CD4-positive, alpha-beta memory T cell (primary cell): ENCODE measurements at regions not wholly inside any gene's neighbourhood (a gene's known extent, or its start where the extent isn't known, plus 50 kb on each side); places are given as distances from the start of the nearest gene placed in this dataset.

Experiments used
- CTCF ChIA-PET: fragments of 350-600 bp; sonication (Branson Sonifier 250); formaldehyde crosslinking; loops from one replicate; lab custom pipeline; 2021; ENCODE audit warnings: inconsistent platforms; ENCODE audit not compliant: partially characterized antibody; lab: Charles Lee
- POLR2A ChIA-PET: fragments of 350-600 bp; sonication (Branson Sonifier 250); formaldehyde crosslinking; loops from one replicate; lab custom pipeline; 2021; ENCODE audit not compliant: partially characterized antibody; lab: Charles Lee
- DNase-seq, 5 donors: peaks; one replicate each; pipeline versions ENCODE4 v3.0.0 to v3.0.0-alpha.2; 2020 to 2022; ENCODE audit warnings: mixed read lengths in 1 of 5
- H3K27ac ChIP-seq: one replicate; pipeline ENCODE4 v1.7.0; 2013; ENCODE audit warnings: low read depth, low read length
- H3K27me3 ChIP-seq: 2 replicates; pipeline ENCODE4 v1.7.0; 2013; ENCODE audit warnings: mild to moderate bottlenecking, low read length, moderate library complexity; ENCODE audit not compliant: insufficient read depth
- H3K36me3 ChIP-seq: 2 replicates; pipeline ENCODE4 v1.7.0; 2013; ENCODE audit warnings: mild to moderate bottlenecking, low read length, moderate library complexity; ENCODE audit not compliant: insufficient read depth
- H3K4me1 ChIP-seq: 2 replicates; pipeline ENCODE4 v1.7.0; 2013; ENCODE audit warnings: mild to moderate bottlenecking, low read length, moderate library complexity; ENCODE audit not compliant: insufficient read depth
- H3K4me3 ChIP-seq, 2 donors: one replicate each; pipeline ENCODE4 v1.7.0; 2013; ENCODE audit warnings: low read length in 2 of 2, mild to moderate bottlenecking in 1 of 2
- H3K9me3 ChIP-seq, 2 donors: one replicate each; pipeline ENCODE4 v1.7.0; 2013; ENCODE audit warnings: low read length in 2 of 2, control low read depth in 1 of 2; ENCODE audit not compliant: control insufficient read depth in 1 of 2
- H3K27ac Mint-ChIP-seq, 7 donors: one replicate each; pipeline ENCODE4 v1.8.0; 2020 to 2021; ENCODE audit warnings: mixed read lengths in 7 of 7, mild to moderate bottlenecking in 6 of 7, inconsistent platforms in 3 of 7, moderate library complexity in 3 of 7
- H3K27me3 Mint-ChIP-seq, 2 donors: one replicate each; pipeline ENCODE4 v1.8.0; 2020 to 2021; ENCODE audit warnings: mixed read lengths in 2 of 2
- H3K36me3 Mint-ChIP-seq, 2 donors: one replicate each; pipeline ENCODE4 v1.8.0; 2020 to 2021; ENCODE audit warnings: mixed read lengths in 2 of 2, inconsistent platforms in 1 of 2, mild to moderate bottlenecking in 1 of 2
- H3K4me1 Mint-ChIP-seq, 4 donors: one replicate each; pipeline ENCODE4 v1.8.0; 2020 to 2021; ENCODE audit warnings: mixed read lengths in 4 of 4, mild to moderate bottlenecking in 1 of 4
- H3K4me3 Mint-ChIP-seq, 8 donors: one replicate each; pipeline ENCODE4 v1.8.0; 2020 to 2021; ENCODE audit warnings: mixed read lengths in 8 of 8, mild to moderate bottlenecking in 7 of 8, moderate library complexity in 6 of 8, inconsistent platforms in 3 of 8
- H3K9me3 Mint-ChIP-seq, 8 donors: one replicate each; pipeline ENCODE4 v1.8.0; 2020 to 2021; ENCODE audit warnings: mixed read lengths in 8 of 8, mild to moderate bottlenecking in 5 of 8, inconsistent platforms in 3 of 8, moderate library complexity in 1 of 8
- intact Hi-C: fragments of 100-400 bp; cut with micrococcal nuclease; formaldehyde crosslinking; loops from one replicate; pipeline ENCODE4 v1.15.1; 2023

DNA sequence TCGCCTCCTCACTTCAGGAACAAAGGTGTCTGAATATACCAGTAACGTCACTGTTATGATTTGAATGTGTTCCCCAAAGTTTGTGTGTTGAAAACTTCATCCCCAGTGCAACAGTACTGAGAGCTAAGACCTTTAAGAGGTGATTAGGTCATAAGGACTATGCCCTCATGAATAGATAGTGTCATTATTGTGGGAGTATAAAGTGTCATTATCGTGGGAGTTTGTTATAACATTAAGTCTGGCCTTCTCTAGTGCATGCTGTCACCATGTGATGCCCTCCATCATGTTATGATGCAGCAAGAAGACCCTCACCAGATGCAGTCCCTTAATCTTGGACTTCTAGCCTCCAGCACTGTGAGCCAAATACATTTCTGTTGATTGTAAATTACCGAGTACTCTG lies 53.7 kb upstream of the TLE3 start:
- POLR2A ChIA-PET, result no interaction called here
- H3K27me3 ChIP-seq, result no peaks in the 10 kb centered on the region
- Mint-ChIP-seq H3K27me3 (peaks cover 0 to 2% of the 10 kb centered on the region in 2 donors), H3K4me1 (no peaks in the 10 kb centered on the region), H3K4me3 (no peak overlapping the region), H3K27ac (no peak overlapping the region), H3K36me3 (no peaks in the 10 kb centered on the region), H3K9me3 (no peaks in the 10 kb centered on the region)
- CTCF ChIA-PET, result no interaction called here
- no peak overlapping the region for H3K4me3 ChIP-seq
- no peak overlapping the region for H3K27ac ChIP-seq
- H3K4me1 ChIP-seq, result no peaks in the 10 kb centered on the region
- no peaks in the 10 kb centered on the region for H3K9me3 ChIP-seq
- DNase-seq, result no peak
- intact Hi-C loops, result no loop called here
- H3K36me3 ChIP-seq, result no peaks in the 10 kb centered on the region

DNA sequence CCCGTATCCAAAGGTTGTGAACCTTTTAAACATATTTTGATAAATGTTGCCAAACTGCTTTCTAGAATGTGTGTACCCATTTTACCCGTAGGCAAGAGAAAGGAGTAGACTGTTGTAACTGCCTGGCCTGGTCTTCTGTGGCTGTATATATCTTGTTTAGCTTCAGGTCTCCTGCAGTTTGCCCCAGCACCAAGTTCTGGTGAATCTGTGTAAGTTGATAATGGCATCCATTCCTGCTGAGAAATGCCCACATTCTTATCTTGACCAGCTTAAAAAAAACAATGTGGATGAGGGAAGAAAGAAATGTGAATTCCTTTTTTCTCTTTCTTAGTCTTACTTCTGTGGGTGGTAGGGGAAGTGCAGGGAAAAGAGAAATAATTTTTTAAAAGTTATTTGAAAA lies 53.3 kb upstream of the TLE3 start:
- H3K9me3 ChIP-seq, result no peaks in the 10 kb centered on the region
- no peaks in the 10 kb centered on the region for H3K36me3 ChIP-seq
- ChIA-PET POLR2A (no interaction called here), CTCF (no interaction called here)
- DNase-seq, result no peak
- H3K27me3 Mint-ChIP-seq, result peaks cover 0 to 2% of the 10 kb centered on the region in 2 donors
- no peaks in the 10 kb centered on the region for H3K36me3 Mint-ChIP-seq
- H3K4me1 ChIP-seq, result no peaks in the 10 kb centered on the region
- no peaks in the 10 kb centered on the region for H3K9me3 Mint-ChIP-seq
- H3K4me3 ChIP-seq, result no peak overlapping the region
- no peak overlapping the region for H3K27ac Mint-ChIP-seq
- H3K27ac ChIP-seq, result no peak overlapping the region
- H3K4me3 Mint-ChIP-seq, result no peak overlapping the region
- intact Hi-C loops, result no loop called here
- no peaks in the 10 kb centered on the region for H3K27me3 ChIP-seq
- no peaks in the 10 kb centered on the region for H3K4me1 Mint-ChIP-seq

DNA sequence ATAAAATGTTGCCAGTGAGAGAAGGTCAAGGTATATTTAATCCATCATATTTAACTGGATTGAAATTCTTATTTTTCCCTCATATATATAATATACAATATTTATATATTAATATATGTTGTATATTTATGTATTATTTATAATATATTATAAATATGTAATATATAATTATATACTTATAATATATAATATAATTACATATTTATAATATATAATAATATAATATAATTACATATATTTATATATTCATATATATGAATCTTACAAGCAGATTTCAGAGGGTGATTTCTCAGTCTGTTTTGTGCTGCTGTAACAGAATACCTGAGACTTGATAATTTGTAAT lies 52.7 kb upstream of the TLE3 start:
- no peak overlapping the region for H3K4me3 Mint-ChIP-seq
- no peak overlapping the region for H3K4me3 ChIP-seq
- no peaks in the 10 kb centered on the region for H3K4me1 Mint-ChIP-seq
- CTCF ChIA-PET, result no interaction called here
- POLR2A ChIA-PET, result no interaction called here
- no peaks in the 10 kb centered on the region for H3K9me3 Mint-ChIP-seq
- H3K36me3 Mint-ChIP-seq, result no peaks in the 10 kb centered on the region
- H3K27me3 Mint-ChIP-seq, result no peaks in the 10 kb centered on the region
- H3K27me3 ChIP-seq, result no peaks in the 10 kb centered on the region
- no peak for DNase-seq
- no peaks in the 10 kb centered on the region for H3K9me3 ChIP-seq
- H3K27ac ChIP-seq, result no peak overlapping the region
- H3K4me1 ChIP-seq, result no peaks in the 10 kb centered on the region
- H3K27ac Mint-ChIP-seq, result no peak overlapping the region
- intact Hi-C loops, result loop anchor here (1.0 kb wide), 1 partner anchor 574 kb away; no protein-coding TSS in a partner anchor
- H3K36me3 ChIP-seq, result no peaks in the 10 kb centered on the region

DNA sequence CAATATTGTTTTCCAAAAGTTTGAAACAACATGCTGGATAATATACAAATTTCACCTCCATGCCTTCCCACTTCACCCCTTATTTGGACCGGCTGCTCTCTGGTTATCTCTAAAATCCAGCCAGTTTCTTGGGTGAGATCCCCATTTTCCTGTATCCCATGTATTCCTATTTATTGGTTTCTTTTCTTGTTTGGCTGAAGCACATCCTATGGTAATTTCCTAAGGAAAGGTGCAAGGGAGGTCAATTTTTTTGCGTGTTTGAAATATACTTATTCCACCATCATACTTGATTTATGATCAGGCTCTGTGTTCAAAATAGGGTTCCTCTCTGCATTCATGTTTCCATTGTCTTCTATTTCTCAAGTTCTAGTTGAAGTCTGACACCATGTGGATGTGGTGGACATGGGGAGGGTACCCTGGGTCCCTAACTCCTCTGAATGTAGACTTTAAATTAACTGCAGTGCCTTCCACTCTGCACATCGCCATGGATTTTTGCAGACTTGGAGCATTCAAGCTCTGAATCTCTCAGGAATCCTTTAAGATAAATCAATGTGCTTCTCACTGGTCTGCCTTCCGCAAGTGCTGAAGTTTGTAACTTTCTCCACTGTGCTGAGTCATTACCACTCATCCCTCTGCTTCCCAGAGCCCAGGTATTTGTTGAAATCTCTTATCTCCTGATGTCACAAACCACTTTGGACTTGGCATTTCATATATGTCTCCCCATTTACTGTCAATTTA lies 52.1 kb upstream of the TLE3 start:
- Histone ChIP-seq H3K4me1 (no peaks in the 10 kb centered on the region), H3K9me3 (no peaks in the 10 kb centered on the region), H3K36me3 (no peaks in the 10 kb centered on the region), H3K4me3 (no peak overlapping the region), H3K27ac (no peak overlapping the region), H3K27me3 (no peaks in the 10 kb centered on the region)
- POLR2A ChIA-PET, result interaction anchor here (1.4 kb wide), 1 partner anchor 52 kb away, joined by 5 read pairs; the partner anchor contains the start of gene TLE3
- no peaks in the 10 kb centered on the region for H3K27me3 Mint-ChIP-seq
- no peaks in the 10 kb centered on the region for H3K9me3 Mint-ChIP-seq
- H3K4me3 Mint-ChIP-seq, result no peak overlapping the region
- no peak for DNase-seq
- H3K4me1 Mint-ChIP-seq, result no peaks in the 10 kb centered on the region
- intact Hi-C loops, result loop anchor here (1.0 kb wide), 1 partner anchor 574 kb away; no protein-coding TSS in a partner anchor
- no peaks in the 10 kb centered on the region for H3K36me3 Mint-ChIP-seq
- CTCF ChIA-PET, result no interaction called here
- H3K27ac Mint-ChIP-seq, result no peak overlapping the region

DNA sequence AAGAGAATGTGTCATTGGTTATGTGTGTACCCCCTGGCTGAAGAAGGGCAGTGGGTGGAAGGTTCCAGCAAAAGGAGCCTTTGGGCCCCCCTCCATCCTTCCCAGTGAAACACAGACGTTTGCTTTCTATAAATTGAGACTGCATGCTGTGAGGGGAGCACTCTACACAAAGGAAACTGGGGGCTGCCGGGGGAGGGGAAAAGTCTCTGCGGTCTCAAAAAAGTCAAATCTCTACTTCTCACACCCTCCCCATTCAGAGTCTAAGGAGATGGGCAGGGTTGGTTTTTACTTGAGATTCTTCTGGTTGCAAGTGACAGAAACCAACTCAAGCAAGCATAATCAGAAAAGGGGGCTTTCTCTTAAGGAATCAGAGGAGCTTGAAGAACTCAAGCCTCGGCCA lies 50.1 kb upstream of the TLE3 start:
- Mint-ChIP-seq H3K36me3 (no peaks in the 10 kb centered on the region), H3K4me1 (peaks cover 0 to under 1% (median 0%) of the 10 kb centered on the region in 4 donors), H3K27me3 (no peaks in the 10 kb centered on the region), H3K9me3 (no peaks in the 10 kb centered on the region), H3K4me3 (no peak overlapping the region), H3K27ac (no peak overlapping the region)
- no peaks in the 10 kb centered on the region for H3K36me3 ChIP-seq
- ChIA-PET CTCF (interaction anchor here (0.7 kb wide), 1 partner anchor 22 kb away, joined by 3 read pairs; no protein-coding TSS in a partner anchor), POLR2A (no interaction called here)
- H3K27me3 ChIP-seq, result no peaks in the 10 kb centered on the region
- no peaks in the 10 kb centered on the region for H3K9me3 ChIP-seq
- no peak overlapping the region for H3K27ac ChIP-seq
- DNase-seq, result no peak
- intact Hi-C loops, result no loop called here
- no peak overlapping the region for H3K4me3 ChIP-seq
- H3K4me1 ChIP-seq, result no peaks in the 10 kb centered on the region
